ENCODE measurements at regions not wholly inside any gene's neighbourhood (a gene's known extent, or its start where the extent isn't known, plus 50 kb on each side); places are given as distances from the start of the nearest gene placed in this dataset.

- TF ChIP-seq CTCF (IDR thresholded peaks at IDR 0.05; ENCODE audit: extremely low read depth in 1 of 2, insufficient read depth in 1 of 2, low read depth in 1 of 2, low read length in 2 of 2) (no peak), EZH2 (IDR thresholded peaks at IDR 0.05; ENCODE audit: borderline replicate concordance, low read depth, low read length, severe bottlenecking) (no peak), POLR2AphosphoS5 (IDR thresholded peaks at IDR 0.05; ENCODE audit: insufficient read depth, low read depth, low read length) (no peak), POLR2A (IDR thresholded peaks at IDR 0.05; ENCODE audit: low read depth, low read length) (no peak), JUN (IDR thresholded peaks at IDR 0.05; ENCODE audit: borderline replicate concordance, insufficient read depth, insufficient read length, low read depth) (no peak), FOS (IDR thresholded peaks at IDR 0.05; ENCODE audit: borderline replicate concordance, insufficient read depth, low read length) (no peak), MYC (IDR thresholded peaks at IDR 0.05; ENCODE audit: low read depth, low read length) (no peak)
Measured at GRCh38 chr6:114816678-114817077, 473.9 kb upstream of the HS3ST5 start.
